ENCODE measurements at regions not wholly inside any gene's neighbourhood (a gene's known extent, or its start where the extent isn't known, plus 50 kb on each side); places are given as distances from the start of the nearest gene placed in this dataset.

DNA sequence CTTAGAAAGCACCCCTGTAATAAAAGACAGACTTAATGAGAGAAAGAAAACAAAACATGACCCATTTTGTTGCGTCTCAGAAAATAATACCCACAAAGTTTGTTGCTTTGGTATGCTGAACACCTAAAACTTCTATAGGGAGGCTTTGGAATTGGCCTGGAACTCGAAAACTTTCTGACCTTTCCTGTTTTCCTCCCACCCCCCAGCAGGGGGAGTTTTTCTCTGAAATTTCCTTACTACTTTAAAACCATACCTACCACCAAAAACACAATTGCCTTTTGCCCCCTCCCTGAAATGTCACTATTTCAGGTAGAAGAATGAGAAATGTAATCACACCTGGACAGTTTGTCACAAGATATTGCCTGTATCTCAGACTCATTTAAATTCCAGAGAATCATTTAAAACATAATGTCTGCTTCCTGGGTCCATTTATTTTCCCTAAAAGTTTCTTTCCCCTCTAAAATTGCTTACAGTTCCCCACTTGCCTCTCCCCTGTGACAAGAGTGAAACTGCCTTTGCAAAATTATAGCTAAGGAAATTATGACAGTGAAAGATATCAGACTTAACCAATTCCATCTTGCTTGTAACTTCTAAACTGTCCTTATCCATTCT, 2700.2 kb downstream of the PCDH9 start:
- Mint-ChIP-seq H3K36me3 (ENCODE audit: insufficient read depth) (no peaks in the 10 kb centered on the region), H3K27ac (no peak overlapping the region), H3K4me1 (ENCODE audit: low read depth) (no peaks in the 10 kb centered on the region), H3K4me3 (ENCODE audit: low read depth) (no peak overlapping the region), H3K9me3 (ENCODE audit: low read depth) (peaks cover 6% of the 10 kb centered on the region), H3K27me3 (no peaks in the 10 kb centered on the region)
- no peak for DNase-seq (ENCODE audit: low spot score, unreplicated experiment)
- peak; percentile 64 for TF ChIP-seq CTCF (IDR thresholded peaks at IDR 0.05; ENCODE audit: unreplicated experiment)

GRCh38 chr13:64528838-64529237, 2701.3 kb downstream of the PCDH9 start:
- H3K9me3 Mint-ChIP-seq (ENCODE audit: low read depth) = peaks cover 6% of the 10 kb centered on the region
- no peak for TF ChIP-seq CTCF (IDR thresholded peaks at IDR 0.05; ENCODE audit: unreplicated experiment)
- H3K4me3 Mint-ChIP-seq (ENCODE audit: low read depth) = no peak overlapping the region
- H3K27ac Mint-ChIP-seq = no peak overlapping the region
- no peaks in the 10 kb centered on the region for H3K27me3 Mint-ChIP-seq
- DNase-seq (ENCODE audit: low spot score, unreplicated experiment) = no peak
- H3K4me1 Mint-ChIP-seq (ENCODE audit: low read depth) = no peaks in the 10 kb centered on the region
- H3K36me3 Mint-ChIP-seq (ENCODE audit: insufficient read depth) = no peaks in the 10 kb centered on the region

GRCh38 chr13:64527561-64527960, 2702.6 kb downstream of the PCDH9 start:
- TF ChIP-seq CTCF (IDR thresholded peaks at IDR 0.05; ENCODE audit: unreplicated experiment) = no peak
- Mint-ChIP-seq H3K27ac (no peak overlapping the region), H3K9me3 (ENCODE audit: low read depth) (peaks cover 9% of the 10 kb centered on the region), H3K27me3 (no peaks in the 10 kb centered on the region), H3K36me3 (ENCODE audit: insufficient read depth) (no peaks in the 10 kb centered on the region), H3K4me1 (ENCODE audit: low read depth) (no peaks in the 10 kb centered on the region), H3K4me3 (ENCODE audit: low read depth) (no peak overlapping the region)
- DNase-seq (ENCODE audit: low spot score, unreplicated experiment) = no peak

DNA sequence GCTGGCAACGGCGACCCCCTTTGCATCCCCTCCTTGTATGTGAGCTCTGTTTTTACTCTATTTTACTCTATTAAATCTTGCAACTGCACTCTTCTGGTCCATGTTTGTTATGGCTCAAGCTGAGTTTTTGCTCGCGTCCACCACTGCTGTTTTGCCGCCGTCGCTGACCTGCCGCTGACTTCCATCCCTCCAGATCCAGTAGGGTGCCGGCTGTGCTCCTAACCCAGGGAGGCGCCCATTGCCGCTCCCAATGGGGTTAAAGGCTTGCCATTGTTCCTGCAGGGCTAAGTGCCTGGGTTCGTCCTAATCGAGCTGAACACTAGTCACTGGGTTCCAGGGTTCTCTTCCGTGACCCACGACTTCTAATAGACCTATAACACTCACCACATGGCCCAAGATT, 2704.4 kb downstream of the PCDH9 start:
- Mint-ChIP-seq H3K36me3 (ENCODE audit: insufficient read depth) (no peaks in the 10 kb centered on the region), H3K27ac (no peak overlapping the region), H3K27me3 (no peaks in the 10 kb centered on the region), H3K4me3 (ENCODE audit: low read depth) (no peak overlapping the region), H3K9me3 (ENCODE audit: low read depth) (peaks cover 6% of the 10 kb centered on the region), H3K4me1 (ENCODE audit: low read depth) (no peaks in the 10 kb centered on the region)
- no peak for DNase-seq (ENCODE audit: low spot score, unreplicated experiment)
- no peak for TF ChIP-seq CTCF (IDR thresholded peaks at IDR 0.05; ENCODE audit: unreplicated experiment)

DNA sequence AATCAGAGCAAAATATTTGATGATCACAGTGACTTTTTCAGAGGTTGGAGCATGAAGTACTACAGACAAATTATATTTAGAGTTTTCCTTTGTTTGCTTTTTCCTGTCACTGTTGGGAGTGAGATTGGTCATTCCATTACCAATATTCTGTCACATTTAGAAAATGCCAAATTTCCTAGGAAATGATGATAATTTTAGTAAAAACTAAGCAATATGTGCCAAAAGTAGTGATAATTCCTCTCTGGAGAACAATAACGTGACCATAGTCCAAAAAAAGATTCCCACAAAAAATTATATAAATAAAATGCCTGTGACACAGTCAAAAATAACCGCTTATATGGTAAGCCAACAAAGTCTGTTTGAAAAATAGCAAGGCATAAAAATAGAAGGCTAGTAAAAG, 2719.4 kb downstream of the PCDH9 start:
- Mint-ChIP-seq H3K27ac (no peak overlapping the region), H3K36me3 (ENCODE audit: insufficient read depth) (no peaks in the 10 kb centered on the region), H3K4me3 (ENCODE audit: low read depth) (no peak overlapping the region), H3K9me3 (ENCODE audit: low read depth) (peaks cover 13% of the 10 kb centered on the region), H3K4me1 (ENCODE audit: low read depth) (no peaks in the 10 kb centered on the region), H3K27me3 (no peaks in the 10 kb centered on the region)
- no peak for TF ChIP-seq CTCF (IDR thresholded peaks at IDR 0.05; ENCODE audit: unreplicated experiment)
- no peak for DNase-seq (ENCODE audit: low spot score, unreplicated experiment)
